ENCODE measurements at regions not wholly inside any gene's neighbourhood (a gene's known extent, or its start where the extent isn't known, plus 50 kb on each side); places are given as distances from the start of the nearest gene placed in this dataset.

DNA sequence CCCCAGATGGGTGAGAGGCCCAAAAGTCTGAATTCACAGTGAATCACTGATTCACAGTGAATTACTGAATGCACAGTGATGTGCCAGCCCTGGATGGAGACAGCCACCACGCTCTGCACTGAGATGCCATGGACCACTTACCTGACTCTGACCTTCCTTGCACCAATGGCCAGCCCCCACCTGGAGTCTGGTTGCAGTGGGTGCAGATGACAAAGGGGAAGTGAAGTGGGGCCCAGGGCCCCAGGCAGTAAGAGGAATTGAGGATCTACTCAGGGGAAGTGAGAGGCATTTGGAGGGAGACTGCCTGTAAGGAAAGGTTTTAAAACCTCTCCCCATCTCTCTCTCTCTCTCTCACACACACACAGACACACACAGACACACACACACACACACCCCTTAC lies 412.1 kb downstream of the CYLC2 start:
- H4K20me1 ChIP-seq (replicated peaks; ENCODE audit: control insufficient read depth, extremely low read depth, insufficient read depth, low read length) = no peaks in the 10 kb centered on the region
- POLR2A ChIA-PET = no interaction called here
- H3K36me3 ChIP-seq (ENCODE audit: control insufficient read depth in 2 of 2, extremely low read depth in 1 of 2, insufficient read depth in 2 of 2, low read length in 2 of 2) = no peaks in the 10 kb centered on the region
- no peak for TF ChIP-seq MYC (IDR thresholded peaks at IDR 0.05; ENCODE audit: low read depth, low read length)
- TF ChIP-seq, protein P1, sequence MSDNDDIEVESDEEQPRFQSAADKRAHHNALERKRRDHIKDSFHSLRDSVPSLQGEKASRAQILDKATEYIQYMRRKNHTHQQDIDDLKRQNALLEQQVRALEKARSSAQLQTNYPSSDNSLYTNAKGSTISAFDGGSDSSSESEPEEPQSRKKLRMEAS (IDR thresholded peaks at IDR 0.05; ENCODE audit: insufficient read depth, insufficient read length) = no peak
- H3K79me2 ChIP-seq (ENCODE audit: control insufficient read depth, insufficient read depth, low read length) = no peaks in the 10 kb centered on the region
- no peaks in the 10 kb centered on the region for H3K9me1 ChIP-seq (replicated peaks; ENCODE audit: control insufficient read depth, extremely low read depth, insufficient read depth, low read length)
- dilution Hi-C loops (cut with MboI; ENCODE audit: extremely low pct_ligation_motif_present, low sequenced_read_pairs) (no loop called here), intact Hi-C loops (cut with micrococcal nuclease) (no loop called here)
- H3K4me3 ChIP-seq (replicated peaks in 1 of 3; ENCODE audit: insufficient read depth in 1 of 3, low read depth in 1 of 3, low read length in 3 of 3) = no peak overlapping the region
- FAIRE-seq (no peak), DNase-seq (ENCODE audit: low read depth, low spot score) (no peak)
- H3K9ac ChIP-seq (replicated peaks; ENCODE audit: extremely low read depth, insufficient read depth, low read length) = no peak overlapping the region
- BruUV-seq (replicated peaks) = no TSS peak
- H3K4me2 ChIP-seq (ENCODE audit: insufficient read depth, low read length) = no peak overlapping the region
- no peak overlapping the region for H2AFZ ChIP-seq (ENCODE audit: low read depth, low read length)
- no peak overlapping the region for H3K27ac ChIP-seq (ENCODE audit: insufficient read depth, low read depth, low read length)
- no peaks in the 10 kb centered on the region for H3K27me3 ChIP-seq (ENCODE audit: control insufficient read depth in 2 of 2, insufficient read depth in 2 of 2, low read length in 2 of 2)
- CTCF ChIA-PET = no interaction called here
- H3K9me3 ChIP-seq (replicated peaks; ENCODE audit: control insufficient read depth, insufficient read depth, low read length) = no peaks in the 10 kb centered on the region
- no peaks in the 10 kb centered on the region for H3K4me1 ChIP-seq (ENCODE audit: control insufficient read depth, extremely low read depth, insufficient read depth, low read length)

GRCh38 chr9:103410059-103410458 lies 414.9 kb downstream of the CYLC2 start:
- POLR2A ChIA-PET = no interaction called here
- peaks cover 3% of the 10 kb centered on the region for H3K9me3 ChIP-seq (replicated peaks; ENCODE audit: control insufficient read depth, insufficient read depth, low read length)

More at GRCh38 chr9:103410059-103410458, 414.9 kb downstream of the CYLC2 start:
- Histone ChIP-seq H3K9ac (replicated peaks; ENCODE audit: extremely low read depth, insufficient read depth, low read length) (no peak overlapping the region), H4K20me1 (replicated peaks; ENCODE audit: control insufficient read depth, extremely low read depth, insufficient read depth, low read length) (no peaks in the 10 kb centered on the region), H3K27ac (ENCODE audit: insufficient read depth, low read depth, low read length) (no peak overlapping the region), H3K4me3 (replicated peaks in 1 of 3; ENCODE audit: insufficient read depth in 1 of 3, low read depth in 1 of 3, low read length in 3 of 3) (no peak overlapping the region), H3K36me3 (ENCODE audit: control insufficient read depth in 2 of 2, extremely low read depth in 1 of 2, insufficient read depth in 2 of 2, low read length in 2 of 2) (no peaks in the 10 kb centered on the region), H2AFZ (ENCODE audit: low read depth, low read length) (no peak overlapping the region), H3K9me1 (replicated peaks; ENCODE audit: control insufficient read depth, extremely low read depth, insufficient read depth, low read length) (no peaks in the 10 kb centered on the region), H3K79me2 (ENCODE audit: control insufficient read depth, insufficient read depth, low read length) (no peaks in the 10 kb centered on the region), H3K4me1 (ENCODE audit: control insufficient read depth, extremely low read depth, insufficient read depth, low read length) (no peaks in the 10 kb centered on the region), H3K4me2 (ENCODE audit: insufficient read depth, low read length) (no peak overlapping the region), H3K27me3 (ENCODE audit: control insufficient read depth in 2 of 2, insufficient read depth in 2 of 2, low read length in 2 of 2) (no peaks in the 10 kb centered on the region)
- FAIRE-seq (no peak), DNase-seq (ENCODE audit: low read depth, low spot score) (no peak)
- CTCF ChIA-PET = no interaction called here
- TF ChIP-seq POLR2A (IDR thresholded peaks at IDR 0.05; ENCODE audit: low read depth, low read length) = no peak
- no peak for TF ChIP-seq FOS (IDR thresholded peaks at IDR 0.05; ENCODE audit: borderline replicate concordance, insufficient read depth, low read length)
- no peak for TF ChIP-seq EZH2 (IDR thresholded peaks at IDR 0.05; ENCODE audit: borderline replicate concordance, low read depth, low read length, severe bottlenecking)
- no peak for TF ChIP-seq JUN (IDR thresholded peaks at IDR 0.05; ENCODE audit: borderline replicate concordance, insufficient read depth, insufficient read length, low read depth)
- TF ChIP-seq MYC (IDR thresholded peaks at IDR 0.05; ENCODE audit: low read depth, low read length) = no peak
- TF ChIP-seq GATA2 (IDR thresholded peaks at IDR 0.05; ENCODE audit: insufficient read depth, insufficient read length, low read depth, low read length) = no peak
- TF ChIP-seq POLR2AphosphoS5 (IDR thresholded peaks at IDR 0.05; ENCODE audit: insufficient read depth, low read depth, low read length) = no peak
- TF ChIP-seq, protein P1 (IDR thresholded peaks at IDR 0.05; ENCODE audit: insufficient read depth, insufficient read length) = no peak
- TF ChIP-seq, protein P2, sequence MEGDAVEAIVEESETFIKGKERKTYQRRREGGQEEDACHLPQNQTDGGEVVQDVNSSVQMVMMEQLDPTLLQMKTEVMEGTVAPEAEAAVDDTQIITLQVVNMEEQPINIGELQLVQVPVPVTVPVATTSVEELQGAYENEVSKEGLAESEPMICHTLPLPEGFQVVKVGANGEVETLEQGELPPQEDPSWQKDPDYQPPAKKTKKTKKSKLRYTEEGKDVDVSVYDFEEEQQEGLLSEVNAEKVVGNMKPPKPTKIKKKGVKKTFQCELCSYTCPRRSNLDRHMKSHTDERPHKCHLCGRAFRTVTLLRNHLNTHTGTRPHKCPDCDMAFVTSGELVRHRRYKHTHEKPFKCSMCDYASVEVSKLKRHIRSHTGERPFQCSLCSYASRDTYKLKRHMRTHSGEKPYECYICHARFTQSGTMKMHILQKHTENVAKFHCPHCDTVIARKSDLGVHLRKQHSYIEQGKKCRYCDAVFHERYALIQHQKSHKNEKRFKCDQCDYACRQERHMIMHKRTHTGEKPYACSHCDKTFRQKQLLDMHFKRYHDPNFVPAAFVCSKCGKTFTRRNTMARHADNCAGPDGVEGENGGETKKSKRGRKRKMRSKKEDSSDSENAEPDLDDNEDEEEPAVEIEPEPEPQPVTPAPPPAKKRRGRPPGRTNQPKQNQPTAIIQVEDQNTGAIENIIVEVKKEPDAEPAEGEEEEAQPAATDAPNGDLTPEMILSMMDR (IDR thresholded peaks at IDR 0.05; ENCODE audit: extremely low read depth in 1 of 2, insufficient read depth in 1 of 2, low read depth in 1 of 2, low read length in 2 of 2) = no peak
- intact Hi-C loops (cut with micrococcal nuclease) = no loop called here
- BruUV-seq (replicated peaks) = no TSS peak
- dilution Hi-C loops (cut with MboI; ENCODE audit: extremely low pct_ligation_motif_present, low sequenced_read_pairs) = no loop called here
